CD8-positive, alpha-beta memory T cell (primary cell): ENCODE measurements at regions not wholly inside any gene's neighbourhood (a gene's known extent, or its start where the extent isn't known, plus 50 kb on each side); places are given as distances from the start of the nearest gene placed in this dataset.

ENCODE experiments used
- CTCF ChIA-PET: fragments of 350-600 bp; sonication (Branson Sonifier 250); formaldehyde crosslinking; loops from one replicate; lab custom pipeline; 2021; ENCODE audit warnings: antibody characterized with exemption; lab: Charles Lee
- POLR2A ChIA-PET: fragments of 350-600 bp; sonication (Branson Sonifier 250); formaldehyde crosslinking; loops from one replicate; lab custom pipeline; 2021; ENCODE audit warnings: antibody characterized with exemption; lab: Charles Lee
- DNase-seq, 5 donors: peaks; one replicate each; pipeline versions ENCODE4 v3.0.0 to v3.0.0-alpha.2; 2020 to 2022; ENCODE audit warnings: mixed read lengths in 1 of 5
- H3K27ac ChIP-seq: one replicate; pipeline ENCODE4 v1.7.0; 2013; ENCODE audit warnings: low read depth, mild to moderate bottlenecking, low read length, moderate library complexity
- H3K27me3 ChIP-seq: 2 replicates; pipeline ENCODE4 v1.7.0; 2013; ENCODE audit warnings: low read length, mild to moderate bottlenecking; ENCODE audit not compliant: insufficient read depth, poor library complexity, severe bottlenecking
- H3K36me3 ChIP-seq: 2 replicates; pipeline ENCODE4 v1.7.0; 2013; ENCODE audit warnings: mild to moderate bottlenecking, low read length, moderate library complexity; ENCODE audit not compliant: insufficient read depth
- H3K4me1 ChIP-seq: 2 replicates; pipeline ENCODE4 v1.7.0; 2013; ENCODE audit warnings: mild to moderate bottlenecking, low read length, moderate library complexity; ENCODE audit not compliant: insufficient read depth
- H3K4me3 ChIP-seq: 2 replicates; pipeline ENCODE4 v1.7.0; 2013; ENCODE audit warnings: mild to moderate bottlenecking, low read length
- H3K9me3 ChIP-seq: 2 replicates; pipeline ENCODE4 v1.7.0; 2013; ENCODE audit warnings: mild to moderate bottlenecking, low read length
- H3K27ac Mint-ChIP-seq, 8 donors: one replicate each; pipeline ENCODE4 v1.8.0; 2020 to 2021; ENCODE audit warnings: mixed read lengths in 8 of 8, mild to moderate bottlenecking in 6 of 8, inconsistent platforms in 3 of 8, moderate library complexity in 3 of 8
- H3K27me3 Mint-ChIP-seq, 2 donors: one replicate each; pipeline ENCODE4 v1.8.0; 2020 to 2021; ENCODE audit warnings: mixed read lengths in 2 of 2, mild to moderate bottlenecking in 1 of 2, moderate library complexity in 1 of 2
- H3K36me3 Mint-ChIP-seq, 3 donors: one replicate each; pipeline ENCODE4 v1.8.0; 2020 to 2021; ENCODE audit warnings: mixed read lengths in 3 of 3, inconsistent platforms in 1 of 3, mild to moderate bottlenecking in 1 of 3
- H3K4me1 Mint-ChIP-seq, 3 donors: one replicate each; pipeline ENCODE4 v1.8.0; 2020 to 2021; ENCODE audit warnings: mixed read lengths in 3 of 3, inconsistent platforms in 1 of 3, mild to moderate bottlenecking in 1 of 3
- H3K4me3 Mint-ChIP-seq, 7 donors: one replicate each; pipeline ENCODE4 v1.8.0; 2020 to 2021; ENCODE audit warnings: mixed read lengths in 7 of 7, mild to moderate bottlenecking in 6 of 7, moderate library complexity in 4 of 7, inconsistent platforms in 2 of 7
- H3K9me3 Mint-ChIP-seq, 5 donors: one replicate each; pipeline ENCODE4 v1.8.0; 2020 to 2022; ENCODE audit warnings: mixed read lengths in 5 of 5, mild to moderate bottlenecking in 3 of 5, moderate library complexity in 2 of 5, inconsistent platforms in 1 of 5

- H3K4me1 ChIP-seq = no peaks in the 10 kb centered on the region
- peaks cover 0 to 7% of the 10 kb centered on the region in 2 donors for H3K27me3 Mint-ChIP-seq
- no peaks in the 10 kb centered on the region for H3K4me1 Mint-ChIP-seq
- no peak overlapping the region for H3K4me3 ChIP-seq
- H3K4me3 Mint-ChIP-seq = no peak overlapping the region
- no peaks in the 10 kb centered on the region for H3K9me3 ChIP-seq
- peaks cover 0 to 12% (median 2%) of the 10 kb centered on the region in 5 donors for H3K9me3 Mint-ChIP-seq
- no peaks in the 10 kb centered on the region for H3K36me3 ChIP-seq
- no peaks in the 10 kb centered on the region for H3K27me3 ChIP-seq
- H3K27ac ChIP-seq = no peak overlapping the region
- H3K36me3 Mint-ChIP-seq = no peaks in the 10 kb centered on the region
- POLR2A ChIA-PET = no interaction called here
- CTCF ChIA-PET = no interaction called here
- DNase-seq = no peak
- H3K27ac Mint-ChIP-seq = no peak overlapping the region
These were observed 102.6 kb upstream of the GIMD1 start for GRCh38 chr4:106471151-106471550.

- H3K4me3 ChIP-seq = no peak overlapping the region
- H3K4me3 Mint-ChIP-seq = no peak overlapping the region
- POLR2A ChIA-PET = no interaction called here
- H3K36me3 ChIP-seq = no peaks in the 10 kb centered on the region
- no peaks in the 10 kb centered on the region for H3K4me1 Mint-ChIP-seq
- no peak for DNase-seq
- H3K9me3 Mint-ChIP-seq = peaks cover 0 to 3% (median 0%) of the 10 kb centered on the region in 5 donors
- no peaks in the 10 kb centered on the region for H3K36me3 Mint-ChIP-seq
- H3K27me3 Mint-ChIP-seq = no peaks in the 10 kb centered on the region
- no peak overlapping the region for H3K27ac ChIP-seq
- CTCF ChIA-PET = no interaction called here
- no peaks in the 10 kb centered on the region for H3K9me3 ChIP-seq
- no peaks in the 10 kb centered on the region for H3K4me1 ChIP-seq
- H3K27me3 ChIP-seq = no peaks in the 10 kb centered on the region
- no peak overlapping the region for H3K27ac Mint-ChIP-seq
These were observed 95.0 kb upstream of the GIMD1 start for GRCh38 chr4:106463622-106464021.

GRCh38 chr4:106454581-106454980 lies 86.0 kb upstream of the GIMD1 start:
- Mint-ChIP-seq H3K27me3 (peaks cover 1 to 4% of the 10 kb centered on the region in 2 donors), H3K4me1 (no peaks in the 10 kb centered on the region)

GRCh38 chr4:106454021-106454420 lies 85.4 kb upstream of the GIMD1 start:
- ChIA-PET POLR2A (no interaction called here), CTCF (no interaction called here)
- H3K4me3 Mint-ChIP-seq = no peak overlapping the region
- Histone ChIP-seq H3K9me3 (no peaks in the 10 kb centered on the region), H3K36me3 (no peaks in the 10 kb centered on the region), H3K4me3 (no peak overlapping the region), H3K4me1 (no peaks in the 10 kb centered on the region), H3K27ac (no peak overlapping the region), H3K27me3 (no peaks in the 10 kb centered on the region)
- H3K4me1 Mint-ChIP-seq = no peaks in the 10 kb centered on the region
- no peak for DNase-seq
- peaks cover 0 to 2% (median 0%) of the 10 kb centered on the region in 5 donors for H3K9me3 Mint-ChIP-seq
- peaks cover 1 to 4% of the 10 kb centered on the region in 2 donors for H3K27me3 Mint-ChIP-seq
- H3K27ac Mint-ChIP-seq = no peak overlapping the region
- no peaks in the 10 kb centered on the region for H3K36me3 Mint-ChIP-seq

More at GRCh38 chr4:106454581-106454980, 86.0 kb upstream of the GIMD1 start:
- H3K27ac ChIP-seq = no peak overlapping the region
- no peaks in the 10 kb centered on the region for H3K36me3 ChIP-seq
- Mint-ChIP-seq H3K9me3 (peaks cover 0 to 2% (median 0%) of the 10 kb centered on the region in 5 donors), H3K4me3 (no peak overlapping the region), H3K27ac (no peak overlapping the region), H3K36me3 (no peaks in the 10 kb centered on the region)
- ChIA-PET POLR2A (no interaction called here), CTCF (no interaction called here)
- no peak overlapping the region for H3K4me3 ChIP-seq
- H3K9me3 ChIP-seq = no peaks in the 10 kb centered on the region
- no peaks in the 10 kb centered on the region for H3K4me1 ChIP-seq
- H3K27me3 ChIP-seq = no peaks in the 10 kb centered on the region
- DNase-seq = no peak

- no peaks in the 10 kb centered on the region for H3K4me1 Mint-ChIP-seq
- Histone ChIP-seq H3K4me3 (no peak overlapping the region), H3K9me3 (no peaks in the 10 kb centered on the region), H3K36me3 (no peaks in the 10 kb centered on the region), H3K4me1 (no peaks in the 10 kb centered on the region), H3K27ac (no peak overlapping the region), H3K27me3 (no peaks in the 10 kb centered on the region)
- peaks cover 1 to 4% of the 10 kb centered on the region in 2 donors for H3K27me3 Mint-ChIP-seq
- peaks cover 0 to 3% (median 2%) of the 10 kb centered on the region in 5 donors for H3K9me3 Mint-ChIP-seq
- no peak overlapping the region for H3K27ac Mint-ChIP-seq
- CTCF ChIA-PET = no interaction called here
- no peak overlapping the region for H3K4me3 Mint-ChIP-seq
- no peak for DNase-seq
- POLR2A ChIA-PET = no interaction called here
- no peaks in the 10 kb centered on the region for H3K36me3 Mint-ChIP-seq
These were observed 82.5 kb upstream of the GIMD1 start for GRCh38 chr4:106451091-106451490.

- H3K27me3 ChIP-seq = no peaks in the 10 kb centered on the region
- ChIA-PET POLR2A (no interaction called here), CTCF (no interaction called here)
- DNase-seq = no peak
- H3K36me3 ChIP-seq = no peaks in the 10 kb centered on the region
- H3K36me3 Mint-ChIP-seq = no peaks in the 10 kb centered on the region
- H3K4me3 ChIP-seq = no peak overlapping the region
- no peaks in the 10 kb centered on the region for H3K9me3 ChIP-seq
- peaks cover 0 to 5% (median 3%) of the 10 kb centered on the region in 5 donors for H3K9me3 Mint-ChIP-seq
- H3K27ac Mint-ChIP-seq = no peak overlapping the region
- no peak overlapping the region for H3K27ac ChIP-seq
- H3K4me3 Mint-ChIP-seq = no peak overlapping the region
- H3K4me1 ChIP-seq = no peaks in the 10 kb centered on the region
- H3K27me3 Mint-ChIP-seq = peaks cover 1 to 4% of the 10 kb centered on the region in 2 donors
- no peaks in the 10 kb centered on the region for H3K4me1 Mint-ChIP-seq
These were observed 81.7 kb upstream of the GIMD1 start for GRCh38 chr4:106450249-106450648.

- ChIA-PET CTCF (no interaction called here), POLR2A (no interaction called here)
- no peaks in the 10 kb centered on the region for H3K4me1 ChIP-seq
- H3K27me3 ChIP-seq = no peaks in the 10 kb centered on the region
- Mint-ChIP-seq H3K9me3 (peaks cover 0 to 5% (median 3%) of the 10 kb centered on the region in 5 donors), H3K4me1 (no peaks in the 10 kb centered on the region), H3K27ac (no peak overlapping the region), H3K36me3 (no peaks in the 10 kb centered on the region), H3K4me3 (no peak overlapping the region), H3K27me3 (no peaks in the 10 kb centered on the region)
- no peaks in the 10 kb centered on the region for H3K9me3 ChIP-seq
- H3K4me3 ChIP-seq = no peak overlapping the region
- no peaks in the 10 kb centered on the region for H3K36me3 ChIP-seq
- no peak for DNase-seq
- no peak overlapping the region for H3K27ac ChIP-seq
These were observed 76.0 kb upstream of the GIMD1 start for GRCh38 chr4:106444557-106444956.

GRCh38 chr4:106430797-106431196 lies 62.2 kb upstream of the GIMD1 start:
- H3K9me3 Mint-ChIP-seq = peaks cover 0 to 4% (median 0%) of the 10 kb centered on the region in 5 donors
- CTCF ChIA-PET = no interaction called here

GRCh38 chr4:106429885-106430284 lies 61.3 kb upstream of the GIMD1 start:
- Mint-ChIP-seq H3K27ac (no peak overlapping the region), H3K36me3 (no peaks in the 10 kb centered on the region), H3K4me3 (no peak overlapping the region), H3K27me3 (peaks cover 0 to 5% of the 10 kb centered on the region in 2 donors), H3K4me1 (no peaks in the 10 kb centered on the region), H3K9me3 (peaks cover 0 to 4% (median 0%) of the 10 kb centered on the region in 5 donors)
- Histone ChIP-seq H3K27me3 (no peaks in the 10 kb centered on the region), H3K4me3 (no peak overlapping the region), H3K4me1 (no peaks in the 10 kb centered on the region), H3K9me3 (no peaks in the 10 kb centered on the region), H3K27ac (no peak overlapping the region), H3K36me3 (no peaks in the 10 kb centered on the region)
- no peak for DNase-seq
- CTCF ChIA-PET = no interaction called here
- POLR2A ChIA-PET = no interaction called here

More at GRCh38 chr4:106430797-106431196, 62.2 kb upstream of the GIMD1 start:
- POLR2A ChIA-PET = no interaction called here
- Histone ChIP-seq H3K9me3 (no peaks in the 10 kb centered on the region), H3K27me3 (no peaks in the 10 kb centered on the region), H3K4me3 (no peak overlapping the region), H3K4me1 (no peaks in the 10 kb centered on the region), H3K27ac (no peak overlapping the region), H3K36me3 (no peaks in the 10 kb centered on the region)
- no peaks in the 10 kb centered on the region for H3K36me3 Mint-ChIP-seq
- peaks cover 0 to 5% of the 10 kb centered on the region in 2 donors for H3K27me3 Mint-ChIP-seq
- H3K4me3 Mint-ChIP-seq = no peak overlapping the region
- no peak overlapping the region for H3K27ac Mint-ChIP-seq
- H3K4me1 Mint-ChIP-seq = no peaks in the 10 kb centered on the region
- DNase-seq = no peak
